Stimulated activated naive CD8-positive, alpha-beta T cell treated with anti-CD3 and anti-CD28 coated beads, Interleukin-15, Interleukin-2, amounts not matched to agents 100 U/mL and 50 U/mL, for 24 hours (primary cell): ENCODE measurements at regions not wholly inside any gene's neighbourhood (a gene's known extent, or its start where the extent isn't known, plus 50 kb on each side); places are given as distances from the start of the nearest gene placed in this dataset.

Experiments
- ATAC-seq: fragments of 150-1000 bp; cut with Tn5 transposase; one replicate; pipeline ENCODE4 v1.10.0; 2021
- DNase-seq: peaks from one replicate; pipeline ENCODE4 v3.0.0; 2021

- ATAC-seq (peak; percentile 19), DNase-seq (no peak)
These were observed 72.8 kb upstream of the ARHGAP5 start for GRCh38 chr14:32004300-32004699.

GRCh38 chr14:32005628-32006027 is 71.5 kb upstream of the ARHGAP5 start:
- no peak for DNase-seq
- ATAC-seq = no peak

DNA sequence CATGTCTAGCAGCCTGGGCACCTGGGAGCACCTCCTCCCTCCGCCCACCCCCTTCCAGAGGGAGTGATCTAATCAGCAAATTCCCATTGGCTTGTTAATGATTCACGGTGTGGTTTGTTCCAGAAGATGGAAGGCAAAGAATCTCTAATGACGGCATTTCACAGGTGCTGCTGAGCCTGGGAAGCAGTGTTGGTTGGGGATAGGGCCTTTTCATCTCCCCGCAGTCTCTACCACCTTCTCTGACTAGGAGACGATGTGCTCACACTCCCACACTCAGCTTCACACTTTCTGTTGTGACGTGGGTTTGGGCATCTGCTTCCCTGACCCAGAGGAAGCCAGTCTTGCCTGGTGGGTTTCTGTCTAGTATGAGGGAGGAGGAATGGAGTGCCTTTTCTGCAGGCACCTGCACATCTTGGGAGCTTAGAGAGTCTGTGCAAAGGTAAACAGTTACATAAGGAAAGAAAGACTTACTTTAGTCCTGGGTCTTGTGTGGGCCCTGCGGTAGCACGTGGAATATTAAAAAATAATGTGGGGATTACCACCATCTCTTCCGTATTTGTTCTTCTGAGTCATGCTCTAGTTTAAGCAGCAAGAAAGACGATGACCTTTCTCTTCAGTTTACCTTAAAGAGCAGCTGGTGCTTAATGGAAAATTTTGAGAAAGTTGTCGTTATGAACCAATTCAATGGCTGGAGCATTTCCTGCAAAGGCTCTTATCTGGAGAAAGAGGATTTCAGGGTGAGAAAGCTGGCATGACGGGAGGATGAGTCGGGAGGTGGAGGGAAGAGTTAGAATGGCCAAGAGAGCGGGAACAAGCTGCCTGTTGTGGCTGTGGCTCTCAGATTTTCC is 70.6 kb upstream of the ARHGAP5 start:
- ATAC-seq = no peak
- no peak for DNase-seq

GRCh38 chr14:32007755-32008362 is 69.2 kb upstream of the ARHGAP5 start:
- DNase-seq (no peak), ATAC-seq (no peak)

DNA sequence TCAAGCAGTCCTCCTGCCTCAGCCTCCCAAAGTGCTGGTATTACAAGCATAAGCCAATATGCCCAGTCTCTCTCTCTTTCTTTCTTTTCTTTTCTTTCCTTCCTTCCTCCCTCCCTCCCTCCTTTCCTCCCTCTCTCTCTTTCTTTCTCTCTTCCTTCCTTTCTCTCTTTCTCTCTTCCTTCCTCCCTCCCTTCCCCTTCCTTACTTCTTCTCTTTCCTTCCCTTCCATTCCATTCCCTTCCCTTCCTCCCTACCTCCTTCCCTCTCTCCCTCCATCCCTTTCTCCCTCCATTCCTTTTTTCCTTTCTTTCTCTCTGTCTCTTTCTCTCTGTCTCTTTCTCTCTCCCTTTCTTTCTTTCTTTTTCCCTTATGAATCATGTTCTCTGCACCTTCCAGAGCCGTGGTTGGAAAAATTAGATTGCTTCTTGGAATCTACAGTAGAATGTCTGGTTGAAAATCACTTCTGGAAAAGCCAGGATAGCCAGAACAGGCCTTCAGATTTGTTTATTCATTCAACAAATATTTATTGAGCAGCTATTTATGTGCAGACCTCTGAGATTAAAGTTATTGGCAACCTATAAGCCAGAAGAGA is 68.4 kb upstream of the ARHGAP5 start:
- DNase-seq (no peak), ATAC-seq (no peak)

DNA sequence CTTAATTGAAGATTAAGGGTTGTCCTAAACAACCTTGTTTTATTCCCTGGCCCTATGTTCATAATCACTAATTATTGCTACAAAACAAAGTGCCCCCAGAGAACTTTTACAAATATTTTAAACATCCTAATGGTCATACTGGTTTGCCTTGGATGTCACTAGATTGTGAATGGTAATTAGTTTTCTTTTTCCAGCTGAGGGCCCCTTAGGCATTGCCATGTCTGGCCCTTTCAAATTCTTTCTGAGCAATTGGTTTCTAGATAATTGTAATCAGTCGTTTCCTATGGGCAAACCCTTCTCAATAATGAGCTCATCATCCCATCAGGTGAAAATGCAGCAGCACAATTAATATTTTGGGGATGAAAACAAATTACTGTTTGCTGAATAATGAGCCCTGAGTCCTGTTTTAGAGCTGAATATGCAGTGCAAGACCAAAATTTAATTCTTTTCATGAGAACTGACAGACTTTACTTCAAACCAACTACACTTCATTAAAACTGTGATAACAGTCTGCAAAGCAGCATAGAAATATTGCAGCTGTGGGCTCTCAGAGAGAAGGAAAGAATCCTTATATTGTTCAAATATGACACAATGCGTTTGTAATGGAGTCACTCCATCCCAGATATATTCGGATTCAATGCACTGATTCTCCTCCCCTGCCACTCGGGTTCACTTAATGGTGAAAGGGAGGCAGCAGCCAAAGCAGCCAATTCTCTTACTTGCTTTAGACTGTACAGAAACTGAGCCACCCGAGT is 67.7 kb upstream of the ARHGAP5 start:
- no peak for ATAC-seq
- DNase-seq = no peak

- ATAC-seq (no peak), DNase-seq (no peak)
These were observed 67.0 kb upstream of the ARHGAP5 start for GRCh38 chr14:32009976-32010581.

GRCh38 chr14:32010604-32011125 is 66.4 kb upstream of the ARHGAP5 start:
- ATAC-seq = peak; percentile 57
- DNase-seq = no peak

- DNase-seq (no peak), ATAC-seq (no peak)
These were observed 65.9 kb upstream of the ARHGAP5 start for GRCh38 chr14:32011225-32011624.

DNA sequence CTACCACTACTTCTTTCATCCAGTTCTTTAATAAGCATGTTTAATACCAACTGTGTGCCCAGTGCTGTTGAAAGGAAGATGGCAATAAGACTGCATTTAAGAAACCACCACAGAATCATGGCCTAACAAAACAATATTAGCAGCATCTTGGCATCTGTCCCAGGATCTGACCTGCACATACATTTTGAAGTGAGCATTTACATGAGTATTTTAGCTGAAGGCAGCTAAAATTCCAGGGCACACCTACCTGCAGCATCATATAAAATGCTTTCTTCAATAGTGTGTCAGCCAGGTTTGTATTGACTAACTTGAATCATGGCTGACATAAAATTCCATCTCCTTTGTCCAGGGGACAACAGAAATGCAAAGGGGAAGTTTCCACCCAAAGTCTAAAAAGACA is 65.0 kb upstream of the ARHGAP5 start:
- ATAC-seq (no peak), DNase-seq (no peak)

- DNase-seq (no peak), ATAC-seq (no peak)
These were observed 64.5 kb upstream of the ARHGAP5 start for GRCh38 chr14:32012571-32012970.

- DNase-seq = no peak
- no peak for ATAC-seq
These were observed 64.0 kb upstream of the ARHGAP5 start for GRCh38 chr14:32013083-32013482.

DNA sequence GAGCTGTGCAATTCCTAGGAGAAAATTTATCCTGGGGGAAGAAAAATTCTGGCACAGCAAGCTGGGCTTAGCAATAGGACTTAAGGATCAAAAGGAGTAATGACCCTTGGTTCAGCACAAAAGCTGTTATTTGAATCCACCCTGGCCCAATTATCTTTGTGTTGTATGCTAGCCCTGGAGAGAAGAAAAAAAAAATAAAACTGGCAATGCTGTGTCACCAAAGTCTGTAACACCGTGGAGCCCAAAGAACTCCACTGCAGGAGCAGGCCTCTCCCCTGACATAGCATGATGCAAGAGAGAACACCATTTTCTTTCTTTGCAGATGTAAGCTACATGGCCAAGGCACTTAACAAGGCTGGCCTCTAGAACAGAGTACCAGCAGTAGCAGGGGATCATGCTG is 63.0 kb upstream of the ARHGAP5 start:
- no peak for ATAC-seq
- no peak for DNase-seq

DNA sequence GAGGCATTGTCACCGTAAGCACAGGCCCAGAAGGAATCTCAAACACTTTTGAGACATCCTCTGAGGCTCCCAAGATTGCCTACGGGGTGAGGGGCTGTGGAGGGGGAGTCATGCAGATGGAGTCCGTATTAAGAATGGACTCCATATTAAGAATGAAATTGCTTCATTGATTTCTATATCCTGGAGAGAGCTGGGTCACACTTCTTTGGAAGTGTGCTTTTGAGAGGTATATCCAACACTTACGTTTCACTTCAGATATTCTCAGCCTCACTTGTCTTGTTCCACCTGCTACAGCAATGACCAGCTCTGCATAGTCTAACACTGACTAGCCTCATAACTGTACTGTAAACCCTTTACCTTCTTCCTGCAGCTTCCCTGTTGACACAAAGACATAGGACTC is 62.6 kb upstream of the ARHGAP5 start:
- DNase-seq (no peak), ATAC-seq (no peak)

DNA sequence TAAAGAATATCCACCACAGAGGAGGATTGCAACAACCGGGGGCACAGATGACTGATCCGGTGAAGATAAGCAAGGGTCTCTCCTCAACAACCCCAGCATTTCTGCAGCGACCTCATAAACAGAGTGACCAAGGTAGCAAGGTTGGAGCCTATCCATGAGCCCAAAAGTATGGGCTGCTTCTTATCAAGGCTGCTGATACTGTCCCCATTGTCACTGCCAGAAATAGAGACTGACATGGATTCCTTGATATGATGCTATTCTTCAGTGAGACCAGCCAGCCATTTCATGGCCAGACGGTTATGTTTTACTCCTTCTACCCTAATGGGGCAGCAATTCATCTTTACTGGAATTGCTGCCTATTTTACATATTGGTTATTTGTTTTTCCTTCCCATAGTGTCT is 61.9 kb upstream of the ARHGAP5 start:
- no peak for ATAC-seq
- no peak for DNase-seq

DNA sequence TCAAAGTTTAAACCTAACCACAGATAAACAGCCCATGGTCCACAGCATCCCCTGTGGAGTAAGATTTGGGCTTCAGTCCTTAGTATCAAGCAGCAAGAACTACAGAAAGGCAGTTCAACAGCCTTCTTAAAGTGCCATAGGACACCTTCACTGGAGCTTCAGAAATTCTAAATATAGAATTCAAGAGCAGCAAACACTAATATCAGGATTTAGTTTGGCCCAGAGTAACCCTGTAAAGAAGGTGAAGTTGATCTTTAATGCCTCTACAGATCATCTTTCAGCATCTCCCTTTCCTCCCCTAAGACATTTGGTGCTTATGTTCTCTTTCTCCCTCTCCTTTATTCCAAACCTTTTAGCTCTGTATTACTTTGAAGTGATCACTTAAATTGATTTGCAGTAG is 59.5 kb upstream of the ARHGAP5 start:
- DNase-seq = no peak
- no peak for ATAC-seq

DNA sequence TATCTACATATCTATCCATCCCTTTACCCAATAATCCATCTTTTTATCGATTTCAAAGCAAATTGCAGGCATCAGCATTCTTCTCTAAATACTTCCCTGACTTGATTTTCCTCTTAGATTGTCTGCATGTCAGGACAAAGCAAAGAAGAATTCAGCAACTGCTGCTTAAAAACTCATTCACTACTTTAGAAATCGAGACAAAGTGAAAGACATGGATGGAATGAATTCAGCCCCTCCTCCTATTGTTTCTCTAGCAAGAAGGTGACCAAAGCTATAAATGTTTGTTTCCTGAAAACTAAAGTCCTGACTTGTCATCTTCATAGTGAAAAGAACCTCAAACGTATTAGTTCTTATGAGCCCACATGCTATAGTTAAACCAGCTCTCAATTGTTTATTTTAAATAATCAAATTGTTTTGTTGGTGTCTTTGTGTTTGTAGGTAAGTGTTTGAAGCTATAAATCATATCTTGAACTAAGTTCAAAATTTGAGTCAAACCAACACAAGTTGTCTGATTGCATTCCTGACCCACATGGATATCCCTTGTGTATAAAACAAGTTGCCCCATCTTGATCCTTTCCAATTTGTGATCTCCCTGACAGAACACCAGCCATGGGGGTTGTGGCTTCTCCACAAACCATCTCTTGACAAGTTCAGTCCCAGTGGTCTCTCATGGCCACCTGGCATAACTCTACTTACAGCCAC is 58.6 kb upstream of the ARHGAP5 start:
- DNase-seq = no peak
- ATAC-seq = no peak

DNA sequence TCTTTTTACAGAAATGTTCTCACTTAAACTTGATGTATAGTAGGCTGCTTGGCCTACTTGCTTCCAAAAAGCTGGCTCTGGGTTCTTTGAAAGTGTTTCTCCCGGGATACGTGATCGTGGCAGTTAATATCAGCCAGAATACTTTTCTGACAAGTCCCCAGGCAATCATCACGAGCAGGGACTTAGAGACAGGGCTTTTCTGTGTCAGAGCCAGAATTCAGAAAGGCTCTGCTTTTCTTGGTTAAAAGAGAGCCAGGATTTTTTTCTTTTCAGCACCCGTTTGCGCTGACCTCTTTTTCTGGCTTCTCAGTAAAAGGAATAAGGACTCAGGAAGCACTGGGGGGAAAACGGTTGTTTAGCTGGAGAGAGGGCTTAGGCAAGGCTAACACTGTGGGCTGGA is 57.8 kb upstream of the ARHGAP5 start:
- DNase-seq = no peak

GRCh38 chr14:32020882-32021281 is 56.2 kb upstream of the ARHGAP5 start:
- ATAC-seq = no peak
- no peak for DNase-seq

More for the DNA sequence above, 57.8 kb upstream of the ARHGAP5 start:
- ATAC-seq = no peak

GRCh38 chr14:32021341-32021740 is 55.8 kb upstream of the ARHGAP5 start:
- DNase-seq (no peak), ATAC-seq (no peak)

DNA sequence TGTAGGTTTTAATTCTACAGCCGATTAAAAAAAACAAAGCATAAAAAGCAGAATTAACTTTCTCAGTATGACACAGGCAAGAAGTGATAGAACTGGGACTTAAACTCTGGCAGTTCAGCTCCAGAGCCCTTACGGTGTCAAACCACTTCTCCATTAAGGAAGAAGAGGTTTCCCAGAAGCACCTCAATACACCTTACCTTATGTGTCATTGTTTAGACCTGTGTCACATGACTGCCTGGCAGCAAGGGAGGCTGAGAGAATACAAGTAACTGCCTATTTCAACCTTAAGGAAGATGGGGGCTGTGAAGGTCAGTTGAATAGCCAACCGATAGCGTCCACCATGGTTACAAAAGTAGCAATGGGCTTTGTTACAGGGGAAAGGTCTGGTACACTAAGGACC is 54.6 kb upstream of the ARHGAP5 start:
- DNase-seq (no peak), ATAC-seq (no peak)
